AG04450 (cell line): ENCODE measurements at regions not wholly inside any gene's neighbourhood (a gene's known extent, or its start where the extent isn't known, plus 50 kb on each side); places are given as distances from the start of the nearest gene placed in this dataset.
A peak's percentile ranks its signal among the peaks of the same experiment; 100 is the strongest.

Experiments
- CTCF ChIA-PET: fragments of 300-600, 350-600 bp; formaldehyde crosslinking; extraction: SDS; loops from one replicate; lab custom pipeline; 2022; ENCODE audit warnings: antibody characterized with exemption, inconsistent platforms; lab: Charles Lee
- POLR2A ChIA-PET: fragments of 350-600 bp; formaldehyde crosslinking; extraction: SDS; loops from one replicate; lab custom pipeline; 2021; ENCODE audit warnings: antibody characterized with exemption, inconsistent platforms; lab: Yijun Ruan, JAX
- DNase-seq: peaks from one replicate; pipeline ENCODE4 v3.0.0-alpha.2; 2011; ENCODE audit warnings: low read depth, low spot score
- H3K27ac ChIP-seq: one replicate; pipeline ENCODE4 v1.5.1; 2012; ENCODE audit warnings: low read depth, low read length, control low read depth
- H3K27me3 ChIP-seq: one replicate; pipeline ENCODE4 v1.6.0; 2012; ENCODE audit warnings: low read length; ENCODE audit not compliant: control insufficient read depth, insufficient read depth
- H3K4me3 ChIP-seq: 2 replicates; pipeline ENCODE4 v1.5.1; 2011; ENCODE audit warnings: mild to moderate bottlenecking, low read depth, low read length, control low read depth
- H3K9me3 ChIP-seq: 2 replicates; pipeline ENCODE4 v1.5.1; 2012; ENCODE audit warnings: low read length; ENCODE audit not compliant: control insufficient read depth, insufficient read depth
- TF ChIP-seq, protein P1 (sequence below): IDR thresholded peaks from 2 replicates; pipeline ENCODE4 v1.5.1; 2011; ENCODE audit warnings: low read depth, low read length, control low read depth, inconsistent platforms

DNA sequence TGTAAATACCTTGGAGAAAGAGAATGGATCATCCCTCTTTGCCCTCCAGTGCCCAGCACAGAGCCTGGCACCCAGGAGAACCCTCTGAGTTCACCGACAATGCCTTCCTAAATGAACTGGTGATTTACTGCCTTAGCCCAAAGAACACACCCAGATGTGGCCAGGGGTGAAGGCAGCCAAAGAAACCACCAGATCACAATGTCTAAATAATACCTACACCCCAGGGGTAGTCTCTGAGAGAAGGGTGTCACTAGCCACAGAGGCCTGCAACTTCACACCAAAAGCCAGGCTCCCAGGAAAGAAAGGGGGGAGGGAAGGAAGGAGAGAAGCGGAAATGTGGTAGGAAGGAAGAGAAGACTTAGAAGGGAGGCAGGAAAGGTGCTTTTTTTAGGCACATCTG lies 65.7 kb downstream of the RPL27A start:
- no peak overlapping the region for H3K27ac ChIP-seq
- no peaks in the 10 kb centered on the region for H3K9me3 ChIP-seq
- no peaks in the 10 kb centered on the region for H3K27me3 ChIP-seq
- CTCF ChIA-PET = no interaction called here
- TF ChIP-seq, protein P1, sequence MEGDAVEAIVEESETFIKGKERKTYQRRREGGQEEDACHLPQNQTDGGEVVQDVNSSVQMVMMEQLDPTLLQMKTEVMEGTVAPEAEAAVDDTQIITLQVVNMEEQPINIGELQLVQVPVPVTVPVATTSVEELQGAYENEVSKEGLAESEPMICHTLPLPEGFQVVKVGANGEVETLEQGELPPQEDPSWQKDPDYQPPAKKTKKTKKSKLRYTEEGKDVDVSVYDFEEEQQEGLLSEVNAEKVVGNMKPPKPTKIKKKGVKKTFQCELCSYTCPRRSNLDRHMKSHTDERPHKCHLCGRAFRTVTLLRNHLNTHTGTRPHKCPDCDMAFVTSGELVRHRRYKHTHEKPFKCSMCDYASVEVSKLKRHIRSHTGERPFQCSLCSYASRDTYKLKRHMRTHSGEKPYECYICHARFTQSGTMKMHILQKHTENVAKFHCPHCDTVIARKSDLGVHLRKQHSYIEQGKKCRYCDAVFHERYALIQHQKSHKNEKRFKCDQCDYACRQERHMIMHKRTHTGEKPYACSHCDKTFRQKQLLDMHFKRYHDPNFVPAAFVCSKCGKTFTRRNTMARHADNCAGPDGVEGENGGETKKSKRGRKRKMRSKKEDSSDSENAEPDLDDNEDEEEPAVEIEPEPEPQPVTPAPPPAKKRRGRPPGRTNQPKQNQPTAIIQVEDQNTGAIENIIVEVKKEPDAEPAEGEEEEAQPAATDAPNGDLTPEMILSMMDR = no peak
- no peak overlapping the region for H3K4me3 ChIP-seq
- DNase-seq = no peak
- POLR2A ChIA-PET = no interaction called here

DNA sequence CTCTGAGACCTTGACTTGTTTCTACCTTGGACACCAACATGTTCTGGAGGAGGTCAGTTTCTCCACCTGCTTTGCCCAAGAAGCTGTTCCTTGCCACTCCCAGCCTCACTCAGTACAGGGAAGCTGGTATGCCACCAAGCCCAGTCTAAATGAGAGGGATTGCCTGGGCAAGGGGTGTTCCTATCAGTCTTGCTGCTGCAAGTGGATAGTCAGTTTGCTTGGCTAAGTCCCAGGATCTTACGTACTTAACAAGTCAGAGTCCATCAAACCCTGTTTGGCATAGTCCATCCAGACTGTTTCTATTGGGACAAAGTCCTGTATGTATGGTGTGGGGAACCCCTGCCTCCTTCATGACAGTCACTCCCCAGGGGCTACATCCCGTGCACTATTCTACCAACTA lies 66.6 kb downstream of the RPL27A start:
- DNase-seq = no peak
- Histone ChIP-seq H3K27ac (no peak overlapping the region), H3K9me3 (no peaks in the 10 kb centered on the region), H3K4me3 (no peak overlapping the region), H3K27me3 (no peaks in the 10 kb centered on the region)
- TF ChIP-seq, protein P1 = no peak
- ChIA-PET CTCF (interaction anchor here (0.8 to 1.0 kb wide), 3 partner anchors 11 to 556 kb away, joined by 3 read pairs; no protein-coding TSS in a partner anchor), POLR2A (interaction anchor here (0.6 kb wide), 1 partner anchor 380 kb away, joined by 5 read pairs; no protein-coding TSS in a partner anchor)

DNA sequence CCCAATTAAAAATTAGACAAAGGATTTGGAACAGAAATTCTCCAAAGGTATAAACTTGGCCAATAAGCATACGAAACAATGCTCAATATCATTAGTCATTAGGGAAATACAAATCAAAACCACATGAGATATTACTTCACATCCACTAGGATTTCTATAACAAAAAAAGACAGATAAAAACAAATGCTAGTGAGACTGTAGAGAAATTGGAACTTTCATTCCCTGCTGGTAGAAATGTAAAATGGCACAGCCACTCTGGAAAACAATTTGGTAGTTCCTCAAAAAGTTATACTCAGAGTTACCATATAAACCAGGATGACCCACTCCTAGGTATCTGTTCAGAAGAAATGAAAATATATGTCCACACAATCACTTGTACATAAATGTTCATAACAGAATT lies 71.6 kb downstream of the RPL27A start:
- ChIA-PET CTCF (no interaction called here), POLR2A (no interaction called here)
- H3K27me3 ChIP-seq = no peaks in the 10 kb centered on the region
- no peak overlapping the region for H3K4me3 ChIP-seq
- DNase-seq = no peak
- TF ChIP-seq, protein P1 = peak; percentile 36
- no peak overlapping the region for H3K27ac ChIP-seq
- H3K9me3 ChIP-seq = no peaks in the 10 kb centered on the region

DNA sequence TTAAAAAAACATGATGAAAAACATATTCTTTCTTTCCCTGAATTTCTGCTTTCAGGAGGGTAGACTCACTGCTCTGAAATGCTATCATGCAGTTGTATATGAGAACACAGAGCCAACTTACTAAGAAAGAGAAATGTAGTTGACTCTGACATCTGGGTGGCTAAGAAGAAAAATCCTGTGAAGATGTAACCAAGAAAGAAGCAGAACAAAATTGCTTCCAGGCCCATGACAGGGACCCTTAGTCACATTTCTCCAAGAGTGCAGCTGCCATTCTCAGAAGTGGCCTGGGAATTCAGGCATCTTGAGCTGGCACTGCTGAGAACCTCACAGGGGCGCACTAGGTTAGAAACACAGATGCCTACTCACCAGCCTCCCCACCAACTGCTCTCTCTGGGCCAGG lies 73.6 kb downstream of the RPL27A start:
- no peaks in the 10 kb centered on the region for H3K9me3 ChIP-seq
- no peaks in the 10 kb centered on the region for H3K27me3 ChIP-seq
- TF ChIP-seq, protein P1 = no peak
- no peak overlapping the region for H3K4me3 ChIP-seq
- ChIA-PET CTCF (no interaction called here), POLR2A (no interaction called here)
- H3K27ac ChIP-seq = peak overlapping the region; percentile 80
- no peak for DNase-seq

DNA sequence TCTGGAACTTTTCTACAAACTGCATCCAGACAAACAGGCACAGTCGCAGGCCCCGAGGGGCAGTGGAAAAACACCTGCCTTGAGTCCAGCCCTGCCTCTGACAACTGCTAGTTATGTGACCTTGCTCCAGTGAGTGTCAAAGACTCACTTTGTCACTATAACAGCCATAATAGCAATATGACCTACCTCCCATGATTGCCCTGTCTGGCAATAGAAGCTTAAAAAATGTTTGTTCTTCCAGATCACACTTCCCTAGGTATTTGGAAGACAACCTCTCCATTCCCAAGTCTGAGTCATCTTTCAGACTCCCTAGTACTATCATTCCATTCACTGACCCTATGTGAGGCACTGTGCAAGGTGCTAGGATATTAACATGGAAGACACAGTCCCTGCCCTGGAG lies 74.5 kb downstream of the RPL27A start:
- POLR2A ChIA-PET = interaction anchor here (2.2 kb wide), 1 partner anchor 37 kb away, joined by 9 read pairs; no protein-coding TSS in a partner anchor
- Histone ChIP-seq H3K27me3 (no peaks in the 10 kb centered on the region), H3K27ac (no peak overlapping the region), H3K9me3 (no peaks in the 10 kb centered on the region), H3K4me3 (no peak overlapping the region)
- TF ChIP-seq, protein P1 = no peak
- no peak for DNase-seq
- CTCF ChIA-PET = interaction anchor here (0.6 to 0.9 kb wide), 2 partner anchors 11 to 17 kb away, joined by 3 to 4 read pairs; no protein-coding TSS in a partner anchor
